ENCODE measurements at regions not wholly inside any gene's neighbourhood (a gene's known extent, or its start where the extent isn't known, plus 50 kb on each side); places are given as distances from the start of the nearest gene placed in this dataset.

GRCh38 chr1:40921522-40921921 is 58.0 kb upstream of the CTPS1 start:
- DNase-seq: no peak
- peaks cover 15% of the 10 kb centered on the region for H3K36me3 Mint-ChIP-seq (ENCODE audit: insufficient read depth, unreplicated experiment)
- peaks cover 63% of the 10 kb centered on the region for H3K4me1 Mint-ChIP-seq (ENCODE audit: low read depth, unreplicated experiment)
- no peak for TF ChIP-seq CTCF (IDR thresholded peaks at IDR 0.05; ENCODE audit: unreplicated experiment)
- intact Hi-C loops (cut with micrococcal nuclease; ENCODE audit: unreplicated experiment): no loop called here
- CTCF ChIA-PET: interaction anchor here (0.6 kb wide), 1 partner anchor 13 kb away, joined by 4 read pairs; no protein-coding TSS in a partner anchor
- BruUV-seq (replicated peaks): no TSS peak
- no peaks in the 10 kb centered on the region for H3K27me3 Mint-ChIP-seq (ENCODE audit: unreplicated experiment)
- no peaks in the 10 kb centered on the region for H3K9me3 Mint-ChIP-seq (ENCODE audit: low read depth, unreplicated experiment)
- H3K4me3 Mint-ChIP-seq (ENCODE audit: low read depth, unreplicated experiment): no peak overlapping the region
- H3K27ac Mint-ChIP-seq (ENCODE audit: unreplicated experiment): no peak overlapping the region

- intact Hi-C loops (cut with micrococcal nuclease; ENCODE audit: unreplicated experiment): no loop called here
- CTCF ChIA-PET: interaction anchor here (0.6 kb wide), 1 partner anchor 12 kb away, joined by 4 read pairs; no protein-coding TSS in a partner anchor
- Mint-ChIP-seq H3K36me3 (ENCODE audit: insufficient read depth, unreplicated experiment) (peaks cover 15% of the 10 kb centered on the region), H3K27ac (ENCODE audit: unreplicated experiment) (no peak overlapping the region), H3K9me3 (ENCODE audit: low read depth, unreplicated experiment) (no peaks in the 10 kb centered on the region), H3K27me3 (ENCODE audit: unreplicated experiment) (no peaks in the 10 kb centered on the region), H3K4me3 (ENCODE audit: low read depth, unreplicated experiment) (no peak overlapping the region), H3K4me1 (ENCODE audit: low read depth, unreplicated experiment) (peaks cover 69% of the 10 kb centered on the region)
- no peak for DNase-seq
- no TSS peak for BruUV-seq (replicated peaks)
- no peak for TF ChIP-seq CTCF (IDR thresholded peaks at IDR 0.05; ENCODE audit: unreplicated experiment)
These were observed 57.4 kb upstream of the CTPS1 start for GRCh38 chr1:40921981-40922677.

- Mint-ChIP-seq H3K9me3 (ENCODE audit: low read depth, unreplicated experiment) (no peaks in the 10 kb centered on the region), H3K4me1 (ENCODE audit: low read depth, unreplicated experiment) (peaks cover 67% of the 10 kb centered on the region), H3K27me3 (ENCODE audit: unreplicated experiment) (no peaks in the 10 kb centered on the region), H3K4me3 (ENCODE audit: low read depth, unreplicated experiment) (no peak overlapping the region), H3K27ac (ENCODE audit: unreplicated experiment) (no peak overlapping the region), H3K36me3 (ENCODE audit: insufficient read depth, unreplicated experiment) (peaks cover 15% of the 10 kb centered on the region)
- intact Hi-C loops (cut with micrococcal nuclease; ENCODE audit: unreplicated experiment): no loop called here
- no peak for DNase-seq
- no TSS peak for BruUV-seq (replicated peaks)
- CTCF ChIA-PET: interaction anchor here (1.7 kb wide), 1 partner anchor 26 kb away, joined by 5 read pairs; no protein-coding TSS in a partner anchor
- TF ChIP-seq CTCF (IDR thresholded peaks at IDR 0.05; ENCODE audit: unreplicated experiment): no peak
These were observed 56.5 kb upstream of the CTPS1 start for GRCh38 chr1:40922969-40923368.

GRCh38 chr1:40923511-40924020 is 55.9 kb upstream of the CTPS1 start:
- no peak for DNase-seq
- Mint-ChIP-seq H3K4me1 (ENCODE audit: low read depth, unreplicated experiment) (peaks cover 61% of the 10 kb centered on the region), H3K4me3 (ENCODE audit: low read depth, unreplicated experiment) (no peak overlapping the region), H3K27ac (ENCODE audit: unreplicated experiment) (no peak overlapping the region), H3K9me3 (ENCODE audit: low read depth, unreplicated experiment) (no peaks in the 10 kb centered on the region), H3K36me3 (ENCODE audit: insufficient read depth, unreplicated experiment) (peaks cover 15% of the 10 kb centered on the region), H3K27me3 (ENCODE audit: unreplicated experiment) (no peaks in the 10 kb centered on the region)
- CTCF ChIA-PET: interaction anchor here (1.2 to 1.7 kb wide), 2 partner anchors 9 to 25 kb away, joined by 4 to 5 read pairs; no protein-coding TSS in a partner anchor
- no TSS peak for BruUV-seq (replicated peaks)
- no peak for TF ChIP-seq CTCF (IDR thresholded peaks at IDR 0.05; ENCODE audit: unreplicated experiment)
- intact Hi-C loops (cut with micrococcal nuclease; ENCODE audit: unreplicated experiment): no loop called here
